ENCODE measurements at regions not wholly inside any gene's neighbourhood (a gene's known extent, or its start where the extent isn't known, plus 50 kb on each side); places are given as distances from the start of the nearest gene placed in this dataset.
"Not testable (repeated sequence)": the region's sequence is repeated elsewhere in the genome, so short reads cannot be mapped to it uniquely, and the experiment has no call there.

DNA sequence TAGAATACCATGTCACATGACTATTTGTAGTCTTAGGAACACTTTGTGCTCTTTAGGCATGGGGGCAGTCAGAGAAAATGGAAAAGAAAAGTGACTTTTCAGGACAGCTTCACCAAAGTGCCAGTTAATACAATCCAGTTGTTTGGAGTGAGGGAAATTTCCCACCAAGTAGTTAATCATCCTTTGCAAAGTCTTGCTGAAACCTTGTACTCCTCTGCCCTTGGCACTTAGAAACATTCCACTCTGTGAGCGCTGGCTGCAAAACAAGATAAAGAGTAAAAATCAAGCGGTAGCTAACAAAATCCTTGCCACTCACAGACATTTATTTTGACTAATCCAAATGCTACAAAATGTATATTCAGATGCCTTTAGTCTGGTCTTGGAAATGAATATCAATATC lies 229.2 kb upstream of the HSF2 start:
- no peak for ATAC-seq (ENCODE audit: low FRiP score)
- TF ChIP-seq, protein P1, sequence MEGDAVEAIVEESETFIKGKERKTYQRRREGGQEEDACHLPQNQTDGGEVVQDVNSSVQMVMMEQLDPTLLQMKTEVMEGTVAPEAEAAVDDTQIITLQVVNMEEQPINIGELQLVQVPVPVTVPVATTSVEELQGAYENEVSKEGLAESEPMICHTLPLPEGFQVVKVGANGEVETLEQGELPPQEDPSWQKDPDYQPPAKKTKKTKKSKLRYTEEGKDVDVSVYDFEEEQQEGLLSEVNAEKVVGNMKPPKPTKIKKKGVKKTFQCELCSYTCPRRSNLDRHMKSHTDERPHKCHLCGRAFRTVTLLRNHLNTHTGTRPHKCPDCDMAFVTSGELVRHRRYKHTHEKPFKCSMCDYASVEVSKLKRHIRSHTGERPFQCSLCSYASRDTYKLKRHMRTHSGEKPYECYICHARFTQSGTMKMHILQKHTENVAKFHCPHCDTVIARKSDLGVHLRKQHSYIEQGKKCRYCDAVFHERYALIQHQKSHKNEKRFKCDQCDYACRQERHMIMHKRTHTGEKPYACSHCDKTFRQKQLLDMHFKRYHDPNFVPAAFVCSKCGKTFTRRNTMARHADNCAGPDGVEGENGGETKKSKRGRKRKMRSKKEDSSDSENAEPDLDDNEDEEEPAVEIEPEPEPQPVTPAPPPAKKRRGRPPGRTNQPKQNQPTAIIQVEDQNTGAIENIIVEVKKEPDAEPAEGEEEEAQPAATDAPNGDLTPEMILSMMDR (IDR thresholded peaks at IDR 0.05), result no peak
- no peak for DNase-seq (ENCODE audit: low spot score)

DNA sequence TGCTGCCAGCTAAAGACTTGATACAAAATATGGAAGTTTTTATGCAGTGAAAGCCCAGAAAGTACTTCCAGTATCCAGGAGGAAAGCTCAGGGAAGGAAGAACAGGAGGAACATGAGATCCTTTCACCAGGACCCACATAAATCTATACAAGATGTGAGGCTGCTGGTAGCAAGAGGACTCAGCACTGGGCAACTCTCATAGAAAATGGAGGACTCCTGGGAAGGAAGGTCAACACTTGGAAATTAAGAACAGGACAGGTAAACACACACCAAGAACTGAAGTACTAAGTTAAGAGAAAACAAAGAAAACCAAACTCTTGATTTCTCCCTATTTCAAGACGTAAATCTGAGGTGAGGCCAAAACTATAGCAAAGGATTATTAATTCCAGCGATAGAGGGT lies 220.5 kb upstream of the HSF2 start:
- TF ChIP-seq, protein P1 (IDR thresholded peaks at IDR 0.05), result no peak
- ATAC-seq (ENCODE audit: low FRiP score), result no peak

DNA sequence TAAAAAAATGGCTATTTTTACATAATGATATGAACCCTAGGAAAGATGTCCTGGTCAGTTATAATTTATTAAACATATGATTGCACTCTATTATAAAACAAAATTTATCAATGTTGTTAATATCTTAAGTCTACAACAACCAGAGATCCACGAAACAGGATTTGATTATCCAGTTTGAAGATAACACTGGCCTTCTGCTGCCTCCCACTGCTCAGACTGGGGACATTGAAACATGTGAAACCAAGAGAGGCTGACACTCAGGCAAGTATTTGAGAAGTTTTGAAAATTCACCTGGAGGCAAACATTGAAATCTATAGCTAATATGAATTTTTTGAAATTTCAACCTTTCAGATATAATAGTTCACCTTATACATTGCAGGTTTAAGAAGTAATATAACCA lies 219.3 kb upstream of the HSF2 start:
- ATAC-seq (ENCODE audit: low FRiP score) (no peak), DNase-seq (ENCODE audit: low spot score) (no peak)
- TF ChIP-seq, protein P1 (IDR thresholded peaks at IDR 0.05), result no peak

More for the DNA sequence above, 220.5 kb upstream of the HSF2 start:
- DNase-seq (ENCODE audit: low spot score), result no peak

DNA sequence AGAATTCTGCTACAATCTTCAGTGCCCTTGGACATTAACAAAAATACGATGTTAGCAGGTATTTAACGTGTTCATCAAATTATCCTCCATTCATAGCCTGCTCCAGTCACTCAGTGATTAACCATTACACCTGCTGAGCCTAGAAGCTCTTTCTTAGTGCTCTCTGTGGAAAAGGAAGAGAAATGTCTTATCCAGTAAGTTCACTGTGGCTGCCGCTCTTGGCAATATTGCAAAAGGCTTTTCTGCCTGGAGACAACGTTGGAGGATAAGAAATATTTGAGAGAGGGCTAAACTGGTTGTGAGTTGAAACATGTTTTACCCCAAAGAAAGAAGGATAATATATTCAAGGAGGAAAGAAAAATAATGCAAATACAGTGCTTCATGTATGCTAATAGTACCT lies 217.4 kb upstream of the HSF2 start:
- no peak for ATAC-seq (ENCODE audit: low FRiP score)
- DNase-seq (ENCODE audit: low spot score), result no peak
- TF ChIP-seq, protein P1 (IDR thresholded peaks at IDR 0.05), result no peak

DNA sequence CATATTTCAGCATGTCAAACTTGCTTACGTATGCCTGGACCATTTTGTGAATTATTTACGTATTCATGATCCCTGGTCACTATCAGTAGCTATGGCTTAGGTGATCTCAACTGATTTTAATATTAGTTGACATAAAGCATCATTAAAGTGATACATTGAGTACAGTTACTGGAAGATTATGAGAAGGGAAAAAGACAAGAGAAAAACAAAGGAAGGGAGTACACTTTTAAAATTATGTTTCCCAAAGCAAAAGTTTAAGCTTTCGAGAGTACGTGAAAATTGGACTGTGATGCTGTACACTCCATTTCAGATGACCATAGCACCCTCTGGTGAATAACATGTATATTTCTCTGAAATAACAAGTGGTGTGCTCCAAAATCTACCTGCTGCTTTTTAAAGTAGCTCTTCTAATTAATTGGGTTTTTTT lies 215.0 kb upstream of the HSF2 start:
- ATAC-seq (ENCODE audit: low FRiP score) (peak; percentile 77), DNase-seq (ENCODE audit: low spot score) (no peak)
- TF ChIP-seq, protein P1 (IDR thresholded peaks at IDR 0.05), result no peak

DNA sequence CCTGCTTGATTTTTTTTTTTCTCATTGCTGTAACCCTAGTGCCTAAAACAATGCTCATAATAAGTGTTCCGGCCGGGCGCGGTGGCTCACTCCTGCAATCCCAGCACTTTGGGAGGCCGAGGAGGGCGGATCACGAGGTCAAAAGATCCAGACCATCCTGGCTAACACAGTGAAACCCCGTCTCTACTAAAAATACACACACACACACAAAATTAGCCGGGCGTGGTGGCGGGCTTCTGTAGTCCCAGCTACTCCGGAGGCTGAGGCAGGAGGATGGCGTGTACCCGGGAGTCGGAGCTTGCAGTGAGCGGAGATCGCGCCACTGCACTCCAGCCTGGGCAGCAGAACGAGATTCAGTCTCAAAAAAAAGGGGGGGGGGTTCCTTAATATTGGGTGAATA lies 214.0 kb upstream of the HSF2 start:
- not testable (repeated sequence) for ATAC-seq (ENCODE audit: low FRiP score)

DNA sequence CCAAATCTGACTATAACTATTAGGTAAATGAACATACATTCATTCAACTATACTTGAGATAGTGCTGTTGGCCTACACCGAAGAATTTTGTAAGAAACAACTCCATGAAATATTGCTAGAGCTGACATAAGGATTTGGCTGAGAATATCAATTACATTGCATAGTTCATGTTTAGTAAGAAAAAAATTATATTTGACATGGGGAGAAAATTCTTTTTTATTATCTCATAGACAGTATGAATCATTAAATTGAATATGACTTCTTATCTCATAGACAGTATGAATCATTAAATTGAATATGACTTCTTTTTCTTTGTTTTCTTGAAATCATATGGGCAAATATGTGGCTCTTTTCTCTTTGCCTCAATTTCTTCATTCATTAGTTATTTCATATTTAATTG lies 212.3 kb upstream of the HSF2 start:
- TF ChIP-seq, protein P1 (IDR thresholded peaks at IDR 0.05), result no peak
- no peak for DNase-seq (ENCODE audit: low spot score)
- ATAC-seq (ENCODE audit: low FRiP score), result no peak

More for the DNA sequence above, 214.0 kb upstream of the HSF2 start:
- not testable (repeated sequence) for DNase-seq (ENCODE audit: low spot score)

DNA sequence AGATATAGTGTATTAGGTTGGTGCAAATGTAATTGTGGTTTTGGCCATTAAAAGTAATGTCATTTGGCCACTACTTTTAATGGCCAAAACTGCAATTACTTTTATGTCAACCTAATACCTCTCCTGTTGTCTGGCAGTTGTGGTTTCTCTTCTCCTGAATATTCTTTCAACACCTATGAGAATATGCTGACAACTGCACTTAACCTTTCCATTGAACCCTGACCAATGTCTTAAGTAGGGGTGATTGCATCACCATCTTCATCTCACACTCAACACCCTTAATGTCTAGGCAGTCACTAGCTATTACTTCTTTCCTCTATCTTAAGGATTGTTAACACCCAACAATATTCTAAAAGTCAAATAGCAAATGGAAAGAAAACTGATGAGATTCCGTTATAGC lies 200.5 kb upstream of the HSF2 start:
- DNase-seq (ENCODE audit: low spot score), result no peak
- TF ChIP-seq, protein P1 (IDR thresholded peaks at IDR 0.05), result no peak
- no peak for ATAC-seq (ENCODE audit: low FRiP score)

All from omental fat pad (tissue), 3 donors.